Epithelial cell of proximal tubule (primary cell): ENCODE measurements at regions not wholly inside any gene's neighbourhood (a gene's known extent, or its start where the extent isn't known, plus 50 kb on each side); places are given as distances from the start of the nearest gene placed in this dataset.

Experiments
- DNase-seq: peaks from one replicate; pipeline ENCODE4 v3.0.0-alpha.2; 2011; ENCODE audit warnings: low read depth
- H3K4me3 ChIP-seq: 2 replicates; pipeline ENCODE4 v1.5.1; 2011; ENCODE audit warnings: low read depth, mild to moderate bottlenecking, low read length
- CTCF ChIP-seq: conservative IDR thresholded peaks from 2 replicates; pipeline ENCODE4 v1.5.1; 2012; ENCODE audit warnings: low read depth, mild to moderate bottlenecking, low read length

GRCh38 chr18:53950545-53950944 lies 273.9 kb downstream of the MBD2 start:
- DNase-seq, result no peak
- TF ChIP-seq CTCF, result peak; percentile 36
- H3K4me3 ChIP-seq, result no peak overlapping the region

GRCh38 chr18:53948991-53949390 lies 275.5 kb downstream of the MBD2 start:
- TF ChIP-seq CTCF, result no peak
- no peak overlapping the region for H3K4me3 ChIP-seq
- DNase-seq, result no peak

GRCh38 chr18:53947092-53947640 lies 277.3 kb downstream of the MBD2 start:
- no peak overlapping the region for H3K4me3 ChIP-seq
- peak; percentile 56 for DNase-seq
- TF ChIP-seq CTCF, result no peak

- TF ChIP-seq CTCF, result no peak
- no peak overlapping the region for H3K4me3 ChIP-seq
- DNase-seq, result peak; percentile 75
Measured at GRCh38 chr18:53946594-53946993, 277.9 kb downstream of the MBD2 start.

GRCh38 chr18:53944721-53945120 lies 279.7 kb downstream of the MBD2 start:
- no peak for TF ChIP-seq CTCF
- H3K4me3 ChIP-seq, result no peak overlapping the region
- no peak for DNase-seq

- H3K4me3 ChIP-seq, result no peak overlapping the region
- no peak for DNase-seq
- TF ChIP-seq CTCF, result no peak
Measured at GRCh38 chr18:53943326-53943860, 281.1 kb downstream of the MBD2 start.
